ENCODE measurements at regions not wholly inside any gene's neighbourhood (a gene's known extent, or its start where the extent isn't known, plus 50 kb on each side); places are given as distances from the start of the nearest gene placed in this dataset.

DNA sequence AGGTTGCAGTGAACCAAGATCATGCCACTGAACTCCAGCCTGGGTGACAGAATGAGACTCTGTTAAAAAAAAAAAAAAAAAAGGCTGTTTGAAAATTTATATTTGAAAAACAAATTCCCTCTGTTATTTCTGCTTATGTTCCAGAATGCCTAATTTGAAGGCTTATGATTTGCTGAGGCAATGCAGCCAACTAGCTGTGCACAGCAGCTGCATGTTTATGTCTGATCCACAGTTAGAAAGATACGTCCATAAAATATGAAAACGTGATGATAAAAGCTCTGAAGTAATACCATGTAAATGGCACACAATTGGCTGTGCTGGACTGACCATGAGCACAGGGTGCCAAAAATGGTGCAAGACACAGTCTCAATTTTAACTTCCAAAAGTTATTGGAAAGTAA, 453.2 kb downstream of the TUSC1 start:
- no peak for TF ChIP-seq POLR2A (IDR thresholded peaks at IDR 0.05)
- TF ChIP-seq, protein P1, sequence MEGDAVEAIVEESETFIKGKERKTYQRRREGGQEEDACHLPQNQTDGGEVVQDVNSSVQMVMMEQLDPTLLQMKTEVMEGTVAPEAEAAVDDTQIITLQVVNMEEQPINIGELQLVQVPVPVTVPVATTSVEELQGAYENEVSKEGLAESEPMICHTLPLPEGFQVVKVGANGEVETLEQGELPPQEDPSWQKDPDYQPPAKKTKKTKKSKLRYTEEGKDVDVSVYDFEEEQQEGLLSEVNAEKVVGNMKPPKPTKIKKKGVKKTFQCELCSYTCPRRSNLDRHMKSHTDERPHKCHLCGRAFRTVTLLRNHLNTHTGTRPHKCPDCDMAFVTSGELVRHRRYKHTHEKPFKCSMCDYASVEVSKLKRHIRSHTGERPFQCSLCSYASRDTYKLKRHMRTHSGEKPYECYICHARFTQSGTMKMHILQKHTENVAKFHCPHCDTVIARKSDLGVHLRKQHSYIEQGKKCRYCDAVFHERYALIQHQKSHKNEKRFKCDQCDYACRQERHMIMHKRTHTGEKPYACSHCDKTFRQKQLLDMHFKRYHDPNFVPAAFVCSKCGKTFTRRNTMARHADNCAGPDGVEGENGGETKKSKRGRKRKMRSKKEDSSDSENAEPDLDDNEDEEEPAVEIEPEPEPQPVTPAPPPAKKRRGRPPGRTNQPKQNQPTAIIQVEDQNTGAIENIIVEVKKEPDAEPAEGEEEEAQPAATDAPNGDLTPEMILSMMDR (IDR thresholded peaks at IDR 0.05 in 4 of 5, conservative IDR thresholded peaks at IDR 0.05 in 1 of 5) = no peak

Data from gastrocnemius medialis (tissue), 4 donors.